ENCODE measurements at regions not wholly inside any gene's neighbourhood (a gene's known extent, or its start where the extent isn't known, plus 50 kb on each side); places are given as distances from the start of the nearest gene placed in this dataset.
"Not testable (repeated sequence)": the region's sequence is repeated elsewhere in the genome, so short reads cannot be mapped to it uniquely, and the experiment has no call there.

DNA sequence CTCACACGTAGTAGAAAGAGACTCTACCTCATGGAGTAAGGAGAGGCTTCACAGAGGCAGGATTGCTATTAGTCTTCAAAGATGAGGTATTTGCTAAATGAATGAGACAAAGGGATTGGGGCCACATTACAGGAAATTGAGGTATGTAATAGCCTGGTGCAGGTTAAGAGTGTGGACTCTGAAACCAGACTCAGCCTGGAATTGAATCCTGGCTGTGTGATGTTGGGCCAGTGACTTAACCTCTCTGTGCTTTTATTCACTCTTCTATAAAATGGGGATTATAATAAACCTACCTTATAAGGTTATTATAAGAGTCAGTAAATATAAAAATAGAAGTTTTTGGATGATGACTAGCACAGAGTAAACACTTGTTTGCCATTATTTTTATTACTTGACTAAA is 64.7 kb upstream of the ATRNL1 start:
- in situ Hi-C loops (cut with HindIII; ENCODE audit: low pct_unique_long_range_greater_than_20kb, low sequenced_read_pairs): no loop called here
- no peak for DNase-seq (ENCODE audit: low read depth in 1 of 2, low spot score in 1 of 2)
- no peak for TF ChIP-seq JUND (IDR thresholded peaks at IDR 0.05; ENCODE audit: low read depth)

DNA sequence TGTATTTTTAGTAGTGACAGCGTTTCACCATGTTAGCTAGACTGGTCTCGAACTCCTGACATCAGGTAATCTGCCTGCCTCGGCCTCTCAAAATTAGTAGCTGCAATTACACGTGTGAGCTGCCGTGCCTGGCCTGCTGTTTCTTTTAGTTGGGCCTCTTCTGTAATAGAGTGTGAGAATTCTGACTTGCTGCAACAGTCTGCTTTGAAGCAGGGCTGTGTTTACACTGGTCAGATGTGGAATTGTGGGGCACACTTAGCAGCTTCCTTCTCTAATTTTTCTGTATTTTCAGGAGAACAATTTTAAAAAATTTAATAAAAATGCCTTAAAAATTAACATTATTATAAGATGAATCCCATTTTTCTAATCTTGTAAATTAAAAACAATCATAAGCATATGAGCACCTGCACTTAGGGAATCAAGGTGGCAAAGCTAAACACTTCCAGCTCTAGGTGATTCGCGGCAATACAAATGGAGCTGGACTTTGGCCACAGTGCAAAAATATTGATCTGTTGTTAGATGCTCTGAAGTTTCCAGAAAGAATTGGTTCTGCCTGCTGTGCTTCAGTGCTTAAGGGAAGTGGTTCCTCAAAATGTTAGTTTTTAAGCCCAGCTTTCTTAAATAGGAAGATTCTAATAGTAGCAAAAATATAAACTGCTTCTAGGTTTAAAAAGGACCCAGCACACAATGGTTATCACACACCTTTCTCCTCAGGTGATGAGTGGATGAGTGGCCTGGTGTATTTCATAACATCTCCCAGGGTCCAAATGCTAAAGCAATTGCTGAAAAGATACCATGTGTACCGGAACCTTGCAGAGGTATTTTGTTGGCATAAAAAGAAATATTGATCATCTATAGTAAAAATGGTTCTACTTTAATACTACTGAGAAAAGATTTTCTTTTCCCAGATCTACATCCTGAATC is 63.5 kb upstream of the ATRNL1 start:
- no peak for DNase-seq (ENCODE audit: low read depth in 1 of 2, low spot score in 1 of 2)
- no peak for TF ChIP-seq JUND (IDR thresholded peaks at IDR 0.05; ENCODE audit: low read depth)
- in situ Hi-C loops (cut with HindIII; ENCODE audit: low pct_unique_long_range_greater_than_20kb, low sequenced_read_pairs): no loop called here

DNA sequence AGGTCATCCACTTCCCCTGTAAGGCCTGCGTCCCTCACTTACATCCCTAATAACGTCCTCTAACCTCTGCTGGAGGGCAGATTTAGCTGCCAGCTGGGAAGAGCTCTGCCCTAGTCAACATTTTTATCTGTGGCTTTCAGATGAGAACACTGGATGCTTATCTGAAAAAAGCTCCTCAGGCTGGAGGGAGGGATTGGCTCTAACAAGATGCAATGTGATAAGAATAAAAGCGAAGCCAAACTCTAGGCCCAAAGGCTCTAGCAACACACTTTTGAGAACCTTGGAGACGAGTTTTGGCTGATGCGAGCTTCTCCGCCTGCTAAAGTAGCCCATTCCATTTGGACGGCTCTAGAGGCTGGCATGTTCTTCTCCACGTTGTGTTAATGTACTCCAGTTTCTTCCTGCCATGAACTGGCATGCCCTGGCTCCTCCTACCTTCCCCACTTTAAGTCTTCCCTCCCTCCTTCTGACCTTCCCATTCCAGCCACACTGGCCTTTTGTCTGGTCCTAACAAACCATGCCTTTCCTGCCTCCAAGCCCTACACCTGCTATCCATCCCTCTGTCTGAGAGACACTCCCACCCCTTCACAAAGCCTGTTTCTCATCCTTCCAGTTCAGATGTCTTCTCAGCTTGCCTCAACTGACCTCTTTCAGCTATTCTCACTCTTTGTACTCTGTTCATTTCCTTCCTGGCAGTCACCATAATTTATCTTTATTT is 62.5 kb upstream of the ATRNL1 start:
- in situ Hi-C loops (cut with HindIII; ENCODE audit: low pct_unique_long_range_greater_than_20kb, low sequenced_read_pairs): no loop called here
- no peak for TF ChIP-seq JUND (IDR thresholded peaks at IDR 0.05; ENCODE audit: low read depth)
- peak; percentile 1 to 79 for DNase-seq (ENCODE audit: low read depth in 1 of 2, low spot score in 1 of 2)

DNA sequence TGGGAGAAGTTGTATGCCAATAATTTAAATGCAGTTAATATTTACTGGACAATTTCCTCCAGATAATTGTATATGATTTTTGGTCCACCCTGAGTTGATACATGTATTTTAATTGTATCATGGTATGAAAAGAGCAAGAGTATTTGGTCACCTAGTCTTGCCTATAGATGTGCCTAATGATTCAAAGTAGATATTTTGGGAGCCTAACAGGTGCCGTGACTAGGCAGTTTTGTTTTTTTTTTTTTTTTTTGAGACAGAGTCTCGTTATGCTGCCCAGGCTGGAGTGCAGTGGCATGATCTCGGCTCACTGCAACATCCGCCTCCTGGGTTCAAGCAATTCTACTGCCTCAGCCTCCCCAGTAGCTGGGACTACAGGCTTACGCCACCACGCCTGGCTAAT is 59.3 kb upstream of the ATRNL1 start:
- TF ChIP-seq JUND (IDR thresholded peaks at IDR 0.05; ENCODE audit: low read depth): no peak
- DNase-seq (ENCODE audit: low read depth in 1 of 2, low spot score in 1 of 2): no peak
- in situ Hi-C loops (cut with HindIII; ENCODE audit: low pct_unique_long_range_greater_than_20kb, low sequenced_read_pairs): no loop called here

GRCh38 chr10:115039781-115040180 is 53.4 kb upstream of the ATRNL1 start:
- DNase-seq (ENCODE audit: low read depth in 1 of 2, low spot score in 1 of 2); in situ Hi-C loops (cut with HindIII; ENCODE audit: low pct_unique_long_range_greater_than_20kb, low sequenced_read_pairs): not testable (repeated sequence)
